GM12878 (cell line): ENCODE measurements at regions not wholly inside any gene's neighbourhood (a gene's known extent, or its start where the extent isn't known, plus 50 kb on each side); places are given as distances from the start of the nearest gene placed in this dataset.
A peak's percentile ranks its signal among the peaks of the same experiment; 100 is the strongest.

Experiments
- ATAC-seq: fragments of 200-7000 bp; cut with Tn5 transposase; 3 replicates; pipeline ENCODE4 v1.9.1; 2020; ENCODE audit warnings: mild to moderate bottlenecking, moderate library complexity
- BruUV-seq: library from RNA; stranded (reverse); fragments of 400-500 nt; replicated peaks from 2 replicates; lab custom pipeline; 2021; lab: Mats Ljungman, UMichigan
- CTCF ChIA-PET: fragments of 300-600 bp; sonication (Branson Sonifier 250); formaldehyde crosslinking; extraction: SDS; loops from one replicate; lab custom pipeline; 2021; ENCODE audit warnings: inconsistent platforms; lab: Yijun Ruan, JAX
- POLR2A ChIA-PET: fragments of 350-600 bp; formaldehyde crosslinking; extraction: SDS; loops from one replicate; lab custom pipeline; 2021; ENCODE audit warnings: inconsistent platforms; lab: Charles Lee
- RAD21 ChIA-PET: fragments of 300-600 bp; sonication (Branson Sonifier 250); formaldehyde crosslinking; loops from one replicate; lab custom pipeline; 2023; ENCODE audit warnings: antibody characterized with exemption; ENCODE audit not compliant: unreplicated experiment; lab: Charles Lee
- SMC1A ChIA-PET: fragments of 300-600 bp; sonication (Branson Sonifier 250); formaldehyde crosslinking; loops from one replicate; lab custom pipeline; 2023; ENCODE audit not compliant: unreplicated experiment, uncharacterized antibody; lab: Charles Lee
- DNase-seq: peaks from one replicate; pipeline ENCODE4 v3.0.0-alpha.2; 2011; ENCODE audit warnings: low read depth, low spot score
- FAIRE-seq: peaks from 3 replicates; lab custom pipeline; 2011; peaks lifted over from hg19 to GRCh38; lab: Jason Lieb, UNC
- H2AFZ ChIP-seq: 2 replicates; pipeline ENCODE4 v1.6.0; 2011; ENCODE audit warnings: low read depth, low read length, control low read depth; ENCODE audit not compliant: control insufficient read depth
- H3K27ac ChIP-seq: 2 replicates; pipeline ENCODE4 v1.5.1; 2011; ENCODE audit warnings: control low read depth; ENCODE audit not compliant: control insufficient read depth, insufficient read depth
- H3K27me3 ChIP-seq, 2 experiments: replicated peaks in 1 of 2; 2 replicates each; pipeline versions ENCODE4 v1.6.0 to v1.6.1; 2011; ENCODE audit warnings: low read length in 1 of 2; ENCODE audit not compliant: control insufficient read depth in 2 of 2, insufficient read depth in 2 of 2
- H3K36me3 ChIP-seq, 2 experiments: 2 replicates each; pipeline ENCODE4 v1.5.1; 2011; ENCODE audit warnings: low read length in 1 of 2; ENCODE audit not compliant: control insufficient read depth in 2 of 2, insufficient read depth in 2 of 2
- H3K4me1 ChIP-seq: 2 replicates; pipeline ENCODE4 v1.6.1; 2011; ENCODE audit warnings: mild to moderate bottlenecking, low read length, moderate library complexity, mixed read lengths; ENCODE audit not compliant: control insufficient read depth, insufficient read depth
- H3K4me2 ChIP-seq: 2 replicates; pipeline ENCODE4 v1.6.0; 2011; ENCODE audit warnings: control low read depth; ENCODE audit not compliant: control insufficient read depth, insufficient read depth
- H3K4me3 ChIP-seq: fragments of 200-600 bp; sonication (generic); 2 replicates; pipeline ENCODE4 v1.5.1; 2016
- H3K79me2 ChIP-seq: 2 replicates; pipeline ENCODE4 v1.6.0; 2011; ENCODE audit warnings: low read length; ENCODE audit not compliant: control insufficient read depth, insufficient read depth
- H3K9ac ChIP-seq: 2 replicates; pipeline ENCODE4 v1.8.0; 2011; ENCODE audit warnings: low read length, control low read depth, mixed read lengths; ENCODE audit not compliant: control insufficient read depth, insufficient read depth
- H3K9me3 ChIP-seq: replicated peaks from 3 replicates; pipeline ENCODE4 v1.5.1; 2011; ENCODE audit warnings: mild to moderate bottlenecking, low read length; ENCODE audit not compliant: control insufficient read depth, insufficient read depth
- H4K20me1 ChIP-seq: 2 replicates; pipeline ENCODE4 v1.6.0; 2011; ENCODE audit not compliant: control insufficient read depth, insufficient read depth
- ASH2L ChIP-seq: fragments of 300-600, 200-600 bp; sonication (generic); IDR thresholded peaks from 2 replicates; pipeline ENCODE4 v1.6.1; 2017; ENCODE audit warnings: low read depth, mild to moderate bottlenecking, borderline replicate concordance
- BMI1 ChIP-seq: fragments of 450-650 bp; IDR thresholded peaks from 2 replicates; pipeline ENCODE4 v1.6.1; 2016; ENCODE audit warnings: mild to moderate bottlenecking, moderate library complexity, borderline replicate concordance
- BRCA1 ChIP-seq: IDR thresholded peaks from 2 replicates; pipeline ENCODE4 v1.6.1; 2011; ENCODE audit warnings: low read depth, low read length, improper control_type of control experiment
- CHD2 ChIP-seq: IDR thresholded peaks from 2 replicates; pipeline ENCODE4 v1.6.1; 2011; ENCODE audit warnings: low read depth, low read length, improper control_type of control experiment, borderline replicate concordance
- CREB1 ChIP-seq: IDR thresholded peaks from 2 replicates; pipeline ENCODE4 v1.6.1; 2012; ENCODE audit warnings: low read depth, mild to moderate bottlenecking, inconsistent platforms
- RUNX3 ChIP-seq: IDR thresholded peaks from 2 replicates; pipeline ENCODE4 v1.6.1; 2012; ENCODE audit warnings: low read length, inconsistent platforms
- SUZ12 ChIP-seq: fragments of 200-600 bp; sonication (generic); IDR thresholded peaks from one replicate; pipeline ENCODE4 v1.6.1; 2018; ENCODE audit warnings: antibody characterized with exemption, mild to moderate bottlenecking; ENCODE audit not compliant: unreplicated experiment
- TCF12 ChIP-seq: IDR thresholded peaks from 2 replicates; pipeline ENCODE4 v1.6.1; 2011; ENCODE audit warnings: low read depth, mild to moderate bottlenecking, low read length
- WGBS: methylation state at CpG from one replicate; pipeline ENCODE4 v1.1.6; 2016; ENCODE audit warnings: low lambda C conversion rate; ENCODE audit not compliant: insufficient replicate concordance, insufficient coverage; ENCODE audit errors: missing lambda C conversion rate; 5-methylcytosine and 5-hydroxymethylcytosine counted together
- in situ Hi-C: fragments of 300-500 bp; cut with MboI; formaldehyde crosslinking; loops from 9 replicates; pipeline ENCODE4 v1.14.3; 2018; ENCODE audit warnings: mixed read lengths
- intact Hi-C: fragments of 100-400 bp; cut with micrococcal nuclease; formaldehyde crosslinking; loops from one replicate; pipeline ENCODE4 v1.14.2; 2022; ENCODE audit not compliant: unreplicated experiment
- TF ChIP-seq, protein P1 (sequence below): IDR thresholded peaks from 2 replicates; pipeline ENCODE4 v1.6.1; 2012; ENCODE audit warnings: low read depth, low read length, improper control_type of control experiment
- TF ChIP-seq, protein P2 (sequence below): fragments of 450-650 bp; IDR thresholded peaks from 2 replicates; pipeline ENCODE4 v1.6.1; 2016; ENCODE audit warnings: mild to moderate bottlenecking
- TF ChIP-seq, protein P3 (sequence below): IDR thresholded peaks from 2 replicates; pipeline ENCODE4 v1.6.1; 2011; ENCODE audit warnings: mild to moderate bottlenecking, low read depth, low read length, moderate library complexity; ENCODE audit not compliant: insufficient replicate concordance
- TF ChIP-seq, protein P4 (sequence below): fragments of 450-650 bp; IDR thresholded peaks from 2 replicates; pipeline ENCODE4 v1.6.1; 2017; ENCODE audit warnings: mild to moderate bottlenecking, moderate library complexity

DNA sequence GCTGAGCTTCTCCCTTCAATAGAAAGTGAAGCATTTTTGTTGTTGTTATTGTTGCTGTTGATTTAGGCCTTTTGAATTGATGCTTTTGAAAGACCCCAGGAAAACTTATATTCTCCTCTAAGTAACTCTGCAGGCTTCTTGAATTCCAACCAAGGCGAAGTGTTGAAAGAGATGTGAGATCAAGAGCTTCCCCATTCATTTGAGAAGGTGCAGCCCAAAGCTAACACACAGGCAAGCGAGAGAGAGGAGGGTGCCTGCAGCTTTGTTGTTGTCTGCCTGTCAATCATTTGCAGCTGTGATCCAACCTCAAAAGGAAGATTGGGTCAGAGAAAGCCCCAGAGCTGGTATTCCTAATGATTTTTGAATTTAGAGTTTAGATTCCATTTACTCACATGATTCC is 963.6 kb upstream of the CNTNAP5 start:
- POLR2A ChIA-PET = no interaction called here
- Histone ChIP-seq H3K27ac (no peak overlapping the region), H3K9me3 (no peaks in the 10 kb centered on the region), H3K79me2 (no peaks in the 10 kb centered on the region), H3K27me3 (no peaks in the 10 kb centered on the region), H3K4me3 (no peak overlapping the region), H3K9ac (no peak overlapping the region)
- FAIRE-seq = no peak
- 0% methylated on average over 2 of the region's 2 CpGs for WGBS
- intact Hi-C loops = no loop called here
- no peak for DNase-seq
- BruUV-seq = no TSS peak
- TF ChIP-seq, protein P1, sequence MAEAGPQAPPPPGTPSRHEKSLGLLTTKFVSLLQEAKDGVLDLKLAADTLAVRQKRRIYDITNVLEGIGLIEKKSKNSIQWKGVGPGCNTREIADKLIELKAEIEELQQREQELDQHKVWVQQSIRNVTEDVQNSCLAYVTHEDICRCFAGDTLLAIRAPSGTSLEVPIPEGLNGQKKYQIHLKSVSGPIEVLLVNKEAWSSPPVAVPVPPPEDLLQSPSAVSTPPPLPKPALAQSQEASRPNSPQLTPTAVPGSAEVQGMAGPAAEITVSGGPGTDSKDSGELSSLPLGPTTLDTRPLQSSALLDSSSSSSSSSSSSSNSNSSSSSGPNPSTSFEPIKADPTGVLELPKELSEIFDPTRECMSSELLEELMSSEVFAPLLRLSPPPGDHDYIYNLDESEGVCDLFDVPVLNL = no peak
- no peak for TF ChIP-seq TCF12
- no peak for TF ChIP-seq CHD2
- no peak for TF ChIP-seq BRCA1
- TF ChIP-seq BMI1 = no peak
- TF ChIP-seq, protein P2, sequence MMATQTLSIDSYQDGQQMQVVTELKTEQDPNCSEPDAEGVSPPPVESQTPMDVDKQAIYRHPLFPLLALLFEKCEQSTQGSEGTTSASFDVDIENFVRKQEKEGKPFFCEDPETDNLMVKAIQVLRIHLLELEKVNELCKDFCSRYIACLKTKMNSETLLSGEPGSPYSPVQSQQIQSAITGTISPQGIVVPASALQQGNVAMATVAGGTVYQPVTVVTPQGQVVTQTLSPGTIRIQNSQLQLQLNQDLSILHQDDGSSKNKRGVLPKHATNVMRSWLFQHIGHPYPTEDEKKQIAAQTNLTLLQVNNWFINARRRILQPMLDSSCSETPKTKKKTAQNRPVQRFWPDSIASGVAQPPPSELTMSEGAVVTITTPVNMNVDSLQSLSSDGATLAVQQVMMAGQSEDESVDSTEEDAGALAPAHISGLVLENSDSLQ = peak; percentile 77
- no peak for TF ChIP-seq SUZ12
- TF ChIP-seq, protein P3, sequence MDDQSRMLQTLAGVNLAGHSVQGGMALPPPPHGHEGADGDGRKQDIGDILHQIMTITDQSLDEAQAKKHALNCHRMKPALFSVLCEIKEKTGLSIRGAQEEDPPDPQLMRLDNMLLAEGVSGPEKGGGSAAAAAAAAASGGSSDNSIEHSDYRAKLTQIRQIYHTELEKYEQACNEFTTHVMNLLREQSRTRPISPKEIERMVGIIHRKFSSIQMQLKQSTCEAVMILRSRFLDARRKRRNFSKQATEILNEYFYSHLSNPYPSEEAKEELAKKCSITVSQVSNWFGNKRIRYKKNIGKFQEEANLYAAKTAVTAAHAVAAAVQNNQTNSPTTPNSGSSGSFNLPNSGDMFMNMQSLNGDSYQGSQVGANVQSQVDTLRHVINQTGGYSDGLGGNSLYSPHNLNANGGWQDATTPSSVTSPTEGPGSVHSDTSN = peak; percentile 21
- TF ChIP-seq, protein P4, sequence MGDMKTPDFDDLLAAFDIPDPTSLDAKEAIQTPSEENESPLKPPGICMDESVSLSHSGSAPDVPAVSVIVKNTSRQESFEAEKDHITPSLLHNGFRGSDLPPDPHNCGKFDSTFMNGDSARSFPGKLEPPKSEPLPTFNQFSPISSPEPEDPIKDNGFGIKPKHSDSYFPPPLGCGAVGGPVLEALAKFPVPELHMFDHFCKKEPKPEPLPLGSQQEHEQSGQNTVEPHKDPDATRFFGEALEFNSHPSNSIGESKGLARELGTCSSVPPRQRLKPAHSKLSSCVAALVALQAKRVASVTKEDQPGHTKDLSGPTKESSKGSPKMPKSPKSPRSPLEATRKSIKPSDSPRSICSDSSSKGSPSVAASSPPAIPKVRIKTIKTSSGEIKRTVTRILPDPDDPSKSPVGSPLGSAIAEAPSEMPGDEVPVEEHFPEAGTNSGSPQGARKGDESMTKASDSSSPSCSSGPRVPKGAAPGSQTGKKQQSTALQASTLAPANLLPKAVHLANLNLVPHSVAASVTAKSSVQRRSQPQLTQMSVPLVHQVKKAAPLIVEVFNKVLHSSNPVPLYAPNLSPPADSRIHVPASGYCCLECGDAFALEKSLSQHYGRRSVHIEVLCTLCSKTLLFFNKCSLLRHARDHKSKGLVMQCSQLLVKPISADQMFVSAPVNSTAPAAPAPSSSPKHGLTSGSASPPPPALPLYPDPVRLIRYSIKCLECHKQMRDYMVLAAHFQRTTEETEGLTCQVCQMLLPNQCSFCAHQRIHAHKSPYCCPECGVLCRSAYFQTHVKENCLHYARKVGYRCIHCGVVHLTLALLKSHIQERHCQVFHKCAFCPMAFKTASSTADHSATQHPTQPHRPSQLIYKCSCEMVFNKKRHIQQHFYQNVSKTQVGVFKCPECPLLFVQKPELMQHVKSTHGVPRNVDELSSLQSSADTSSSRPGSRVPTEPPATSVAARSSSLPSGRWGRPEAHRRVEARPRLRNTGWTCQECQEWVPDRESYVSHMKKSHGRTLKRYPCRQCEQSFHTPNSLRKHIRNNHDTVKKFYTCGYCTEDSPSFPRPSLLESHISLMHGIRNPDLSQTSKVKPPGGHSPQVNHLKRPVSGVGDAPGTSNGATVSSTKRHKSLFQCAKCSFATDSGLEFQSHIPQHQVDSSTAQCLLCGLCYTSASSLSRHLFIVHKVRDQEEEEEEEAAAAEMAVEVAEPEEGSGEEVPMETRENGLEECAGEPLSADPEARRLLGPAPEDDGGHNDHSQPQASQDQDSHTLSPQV = no peak
- TF ChIP-seq ASH2L = no peak
- TF ChIP-seq CREB1 = no peak
- no peak for TF ChIP-seq RUNX3
- TF ChIP-seq, all 136 proteins: peak for 2
- H3K4me1 ChIP-seq = no peaks in the 10 kb centered on the region
- no peak for ATAC-seq
- CTCF ChIA-PET = interaction anchor here (2.5 kb wide), 1 partner anchor 15 kb away, joined by 7 read pairs; no protein-coding TSS in a partner anchor
- H4K20me1 ChIP-seq = no peaks in the 10 kb centered on the region
- H2AFZ ChIP-seq = no peak overlapping the region
- in situ Hi-C loops = no loop called here
- RAD21 ChIA-PET = no interaction called here
- H3K36me3 ChIP-seq = no peaks in the 10 kb centered on the region
- SMC1A ChIA-PET = interaction anchor here (0.6 to 1.5 kb wide), 3 partner anchors 12 to 1915 kb away, joined by 3 to 4 read pairs (median 3); no protein-coding TSS in a partner anchor
- H3K4me2 ChIP-seq = no peak overlapping the region
